Sigmoid colon (tissue), 4 donors: ENCODE measurements at regions not wholly inside any gene's neighbourhood (a gene's known extent, or its start where the extent isn't known, plus 50 kb on each side); places are given as distances from the start of the nearest gene placed in this dataset.

ENCODE experiments used
- CTCF ChIP-seq, 4 experiments: fragments of 450-650 bp in 3 of 4; fragments of 200-600 bp in 1 of 4; IDR thresholded peaks; one replicate each; pipeline ENCODE4 v1.5.1; 2016 to 2019; ENCODE audit warnings: antibody characterized with exemption in 4 of 4, mild to moderate bottlenecking in 3 of 4, moderate library complexity in 2 of 4
- EP300 ChIP-seq, 4 donors: sonication (generic); formaldehyde crosslinking; IDR thresholded peaks; one replicate each; pipeline ENCODE4 v1.6.1; 2017; ENCODE audit warnings: antibody characterized with exemption in 4 of 4

GRCh38 chr5:136522217-136522956 is 157.0 kb upstream of the TRPC7 start:
- no peak for TF ChIP-seq CTCF (IDR thresholded peaks at IDR 0.05)
- TF ChIP-seq EP300 (IDR thresholded peaks at IDR 0.05): no peak
